DND-41 (cell line): ENCODE measurements at regions not wholly inside any gene's neighbourhood (a gene's known extent, or its start where the extent isn't known, plus 50 kb on each side); places are given as distances from the start of the nearest gene placed in this dataset.

Experiments used
- ATAC-seq: fragments of 200-7000 bp; cut with Tn5 transposase; 3 replicates; pipeline ENCODE4 v1.9.1; 2021; ENCODE audit warnings: low read depth; ENCODE audit not compliant: insufficient read depth
- DNase-seq: peaks from one replicate; pipeline ENCODE4 v3.0.0-alpha.2; 2020
- H2AFZ ChIP-seq: 2 replicates; pipeline ENCODE4 v1.6.0; 2012; ENCODE audit warnings: low read depth, low read length
- H3K27ac ChIP-seq: 2 replicates; pipeline ENCODE4 v1.5.1; 2012; ENCODE audit warnings: low read length, inconsistent platforms
- H3K27me3 ChIP-seq: fragments of 200-600 bp; sonication (generic); 2 replicates; pipeline ENCODE4 v1.6.0; 2012; ENCODE audit warnings: low read length, mild to moderate bottlenecking, inconsistent platforms; ENCODE audit not compliant: insufficient read depth, poor library complexity
- H3K36me3 ChIP-seq: 2 replicates; pipeline ENCODE4 v1.5.1; 2012; ENCODE audit warnings: low read length, inconsistent platforms; ENCODE audit not compliant: insufficient read depth
- H3K4me1 ChIP-seq: 2 replicates; pipeline ENCODE4 v1.5.1; 2012; ENCODE audit warnings: mild to moderate bottlenecking, low read length; ENCODE audit not compliant: insufficient read depth
- H3K4me2 ChIP-seq: 2 replicates; pipeline ENCODE4 v1.6.0; 2012; ENCODE audit warnings: mild to moderate bottlenecking, moderate library complexity, low read length, inconsistent platforms; ENCODE audit not compliant: insufficient read depth
- H3K4me3 ChIP-seq, 2 experiments: fragments of 200-600 bp in 1 of 2; shearing (Covaris generic) in 1 of 2; 2 replicates each; pipeline ENCODE4 v1.5.1; 2012 to 2016; ENCODE audit warnings: inconsistent platforms in 2 of 2, low read length in 2 of 2, mild to moderate bottlenecking in 2 of 2, low read depth in 1 of 2, moderate library complexity in 1 of 2
- H3K79me2 ChIP-seq: 2 replicates; pipeline ENCODE4 v1.6.0; 2012; ENCODE audit warnings: low read length, inconsistent platforms; ENCODE audit not compliant: insufficient read depth
- H3K9ac ChIP-seq: 2 replicates; pipeline ENCODE4 v1.6.0; 2012; ENCODE audit warnings: low read depth, mild to moderate bottlenecking, inconsistent platforms, low read length, moderate library complexity
- H3K9me3 ChIP-seq: 2 replicates; pipeline ENCODE4 v1.5.1; 2012; ENCODE audit warnings: low read length, moderate library complexity, mild to moderate bottlenecking, inconsistent platforms; ENCODE audit not compliant: insufficient read depth, severe bottlenecking
- H4K20me1 ChIP-seq: 2 replicates; pipeline ENCODE4 v1.6.0; 2012; ENCODE audit warnings: low read length; ENCODE audit not compliant: insufficient read depth
- CTCF ChIP-seq: IDR thresholded peaks from 2 replicates; pipeline ENCODE4 v1.5.1; 2012; ENCODE audit warnings: borderline replicate concordance, low read length, moderate library complexity, mild to moderate bottlenecking; ENCODE audit not compliant: poor library complexity, severe bottlenecking; ENCODE audit errors: extremely low read depth
- EZH2 ChIP-seq: IDR thresholded peaks from 3 replicates; pipeline ENCODE4 v1.6.1; 2012; ENCODE audit warnings: borderline replicate concordance, low read depth, mild to moderate bottlenecking, moderate library complexity, low read length, inconsistent platforms; ENCODE audit not compliant: severe bottlenecking

- H3K4me3 ChIP-seq = no peak overlapping the region
- H3K27ac ChIP-seq = no peak overlapping the region
- ATAC-seq (no peak), DNase-seq (no peak)
- H3K9me3 ChIP-seq = no peaks in the 10 kb centered on the region
- H3K27me3 ChIP-seq = no peaks in the 10 kb centered on the region
- no peak overlapping the region for H2AFZ ChIP-seq
- no peak for TF ChIP-seq CTCF
- H3K4me2 ChIP-seq = no peak overlapping the region
- H4K20me1 ChIP-seq = no peaks in the 10 kb centered on the region
- no peaks in the 10 kb centered on the region for H3K79me2 ChIP-seq
- H3K9ac ChIP-seq = no peak overlapping the region
- no peaks in the 10 kb centered on the region for H3K4me1 ChIP-seq
- no peaks in the 10 kb centered on the region for H3K36me3 ChIP-seq
Measured at GRCh38 chr13:86725105-86725504, 925.9 kb upstream of the SLITRK6 start.

GRCh38 chr13:86729206-86729605 lies 930.0 kb upstream of the SLITRK6 start:
- Histone ChIP-seq H3K27ac (no peak overlapping the region), H3K79me2 (no peaks in the 10 kb centered on the region), H3K36me3 (no peaks in the 10 kb centered on the region), H3K9ac (no peak overlapping the region), H3K4me3 (no peak overlapping the region), H3K27me3 (no peaks in the 10 kb centered on the region), H2AFZ (no peak overlapping the region), H3K9me3 (peaks cover 5% of the 10 kb centered on the region), H4K20me1 (no peaks in the 10 kb centered on the region), H3K4me2 (no peak overlapping the region), H3K4me1 (no peaks in the 10 kb centered on the region)
- DNase-seq = no peak
- no peak for TF ChIP-seq EZH2
- TF ChIP-seq CTCF = no peak
- ATAC-seq = no peak

GRCh38 chr13:86731987-86732386 lies 932.8 kb upstream of the SLITRK6 start:
- Histone ChIP-seq H2AFZ (no peak overlapping the region), H3K4me3 (no peak overlapping the region), H4K20me1 (no peaks in the 10 kb centered on the region), H3K4me1 (no peaks in the 10 kb centered on the region), H3K4me2 (no peak overlapping the region), H3K36me3 (no peaks in the 10 kb centered on the region), H3K9me3 (peaks cover 5% of the 10 kb centered on the region), H3K9ac (no peak overlapping the region), H3K79me2 (no peaks in the 10 kb centered on the region), H3K27me3 (no peaks in the 10 kb centered on the region), H3K27ac (no peak overlapping the region)
- no peak for ATAC-seq
- TF ChIP-seq EZH2 (no peak), CTCF (no peak)
- no peak for DNase-seq

GRCh38 chr13:86737334-86737932 lies 933.7 kb upstream of the SLITRK5 start:
- no peak for DNase-seq
- no peak overlapping the region for H3K9ac ChIP-seq
- H3K4me1 ChIP-seq = no peaks in the 10 kb centered on the region
- ATAC-seq = no peak
- TF ChIP-seq EZH2 = no peak
- no peak for TF ChIP-seq CTCF
- no peaks in the 10 kb centered on the region for H3K36me3 ChIP-seq
- H2AFZ ChIP-seq = no peak overlapping the region
- no peak overlapping the region for H3K27ac ChIP-seq
- H3K4me3 ChIP-seq = no peak overlapping the region
- H4K20me1 ChIP-seq = no peaks in the 10 kb centered on the region
- no peaks in the 10 kb centered on the region for H3K79me2 ChIP-seq
- no peak overlapping the region for H3K4me2 ChIP-seq
- no peaks in the 10 kb centered on the region for H3K9me3 ChIP-seq
- no peaks in the 10 kb centered on the region for H3K27me3 ChIP-seq
